ENCODE measurements at regions not wholly inside any gene's neighbourhood (a gene's known extent, or its start where the extent isn't known, plus 50 kb on each side); places are given as distances from the start of the nearest gene placed in this dataset.

DNA sequence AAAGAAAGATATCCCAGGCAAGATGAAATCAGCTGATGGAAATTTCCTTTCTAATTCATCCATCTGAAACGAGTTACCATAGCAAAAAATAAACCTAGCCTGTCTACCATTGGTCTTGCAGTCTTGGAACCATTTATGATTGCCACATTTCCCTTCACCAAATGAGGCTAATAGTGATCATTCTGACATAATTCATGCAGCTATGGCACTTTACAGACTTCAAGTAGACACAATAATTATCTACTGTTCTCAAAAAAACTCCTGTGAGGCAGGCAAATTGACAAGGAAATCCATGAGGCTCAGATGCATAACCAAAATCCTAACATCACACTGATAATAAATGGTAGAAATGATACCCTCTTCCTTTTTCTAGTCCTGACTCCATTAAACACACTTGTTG lies 1669.7 kb upstream of the LRRTM1 start:
- no peaks in the 10 kb centered on the region for H3K36me3 ChIP-seq (ENCODE audit: insufficient read depth, low read length)
- no peaks in the 10 kb centered on the region for H3F3A ChIP-seq (ENCODE audit: insufficient read depth, low read length)
- TF ChIP-seq, protein P1, sequence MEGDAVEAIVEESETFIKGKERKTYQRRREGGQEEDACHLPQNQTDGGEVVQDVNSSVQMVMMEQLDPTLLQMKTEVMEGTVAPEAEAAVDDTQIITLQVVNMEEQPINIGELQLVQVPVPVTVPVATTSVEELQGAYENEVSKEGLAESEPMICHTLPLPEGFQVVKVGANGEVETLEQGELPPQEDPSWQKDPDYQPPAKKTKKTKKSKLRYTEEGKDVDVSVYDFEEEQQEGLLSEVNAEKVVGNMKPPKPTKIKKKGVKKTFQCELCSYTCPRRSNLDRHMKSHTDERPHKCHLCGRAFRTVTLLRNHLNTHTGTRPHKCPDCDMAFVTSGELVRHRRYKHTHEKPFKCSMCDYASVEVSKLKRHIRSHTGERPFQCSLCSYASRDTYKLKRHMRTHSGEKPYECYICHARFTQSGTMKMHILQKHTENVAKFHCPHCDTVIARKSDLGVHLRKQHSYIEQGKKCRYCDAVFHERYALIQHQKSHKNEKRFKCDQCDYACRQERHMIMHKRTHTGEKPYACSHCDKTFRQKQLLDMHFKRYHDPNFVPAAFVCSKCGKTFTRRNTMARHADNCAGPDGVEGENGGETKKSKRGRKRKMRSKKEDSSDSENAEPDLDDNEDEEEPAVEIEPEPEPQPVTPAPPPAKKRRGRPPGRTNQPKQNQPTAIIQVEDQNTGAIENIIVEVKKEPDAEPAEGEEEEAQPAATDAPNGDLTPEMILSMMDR (IDR thresholded peaks at IDR 0.05; ENCODE audit: low read length): no peak
- TF ChIP-seq EZH2 (IDR thresholded peaks at IDR 0.05; ENCODE audit: borderline replicate concordance, low read length): no peak
- H3K79me2 ChIP-seq (ENCODE audit: insufficient read depth, low read length): no peaks in the 10 kb centered on the region
- H3K9me2 ChIP-seq (ENCODE audit: low read depth, low read length): no peaks in the 10 kb centered on the region
- H3K4me3 ChIP-seq (ENCODE audit: low read depth, low read length, poor library complexity, severe bottlenecking): no peak overlapping the region
- H3K27ac ChIP-seq (ENCODE audit: low read depth, low read length, poor library complexity, severe bottlenecking): no peak overlapping the region
- H3K4me1 ChIP-seq (ENCODE audit: insufficient read depth, low read length, severe bottlenecking): no peaks in the 10 kb centered on the region
- no peak overlapping the region for H3K9ac ChIP-seq (ENCODE audit: low read length)
- H4K20me1 ChIP-seq (ENCODE audit: insufficient read depth, low read length): no peaks in the 10 kb centered on the region
- H2AFZ ChIP-seq (ENCODE audit: low read length): no peak overlapping the region
- H3K9me3 ChIP-seq (ENCODE audit: low read length): no peaks in the 10 kb centered on the region
- H3K4me2 ChIP-seq (ENCODE audit: low read length): no peak overlapping the region
- H3K27me3 ChIP-seq (ENCODE audit: insufficient read depth, low read length): no peaks in the 10 kb centered on the region

DNA sequence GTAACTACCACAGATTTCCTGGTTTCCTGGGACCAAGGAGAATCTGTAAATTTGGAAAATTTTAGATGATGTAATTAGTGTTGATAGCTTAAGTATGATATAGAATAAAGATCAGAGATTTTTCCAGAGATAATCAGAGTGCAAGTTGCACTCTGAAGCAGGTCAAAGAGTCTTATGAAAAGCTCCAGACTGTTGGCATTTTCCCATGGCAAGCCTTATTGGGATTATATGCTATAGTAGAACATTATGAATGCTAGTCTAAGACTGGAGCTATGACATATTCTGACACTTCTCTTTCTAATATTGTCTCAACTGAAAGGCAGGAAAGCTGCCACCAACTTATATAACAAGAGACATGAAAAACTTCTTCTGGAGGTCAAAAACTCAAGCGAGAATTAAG lies 1638.3 kb upstream of the LRRTM1 start:
- no peak overlapping the region for H3K4me3 ChIP-seq (ENCODE audit: low read depth, low read length, poor library complexity, severe bottlenecking)
- no peak overlapping the region for H3K27ac ChIP-seq (ENCODE audit: low read depth, low read length, poor library complexity, severe bottlenecking)
- H3K27me3 ChIP-seq (ENCODE audit: insufficient read depth, low read length): no peaks in the 10 kb centered on the region
- H3K36me3 ChIP-seq (ENCODE audit: insufficient read depth, low read length): no peaks in the 10 kb centered on the region
- no peaks in the 10 kb centered on the region for H4K20me1 ChIP-seq (ENCODE audit: insufficient read depth, low read length)
- H3K4me2 ChIP-seq (ENCODE audit: low read length): no peak overlapping the region
- no peaks in the 10 kb centered on the region for H3F3A ChIP-seq (ENCODE audit: insufficient read depth, low read length)
- no peaks in the 10 kb centered on the region for H3K9me3 ChIP-seq (ENCODE audit: low read length)
- TF ChIP-seq, protein P1 (IDR thresholded peaks at IDR 0.05; ENCODE audit: low read length): no peak
- TF ChIP-seq EZH2 (IDR thresholded peaks at IDR 0.05; ENCODE audit: borderline replicate concordance, low read length): no peak
- no peaks in the 10 kb centered on the region for H3K4me1 ChIP-seq (ENCODE audit: insufficient read depth, low read length, severe bottlenecking)
- no peaks in the 10 kb centered on the region for H3K9me2 ChIP-seq (ENCODE audit: low read depth, low read length)
- no peaks in the 10 kb centered on the region for H3K79me2 ChIP-seq (ENCODE audit: insufficient read depth, low read length)
- H3K9ac ChIP-seq (ENCODE audit: low read length): no peak overlapping the region
- H2AFZ ChIP-seq (ENCODE audit: low read length): no peak overlapping the region

DNA sequence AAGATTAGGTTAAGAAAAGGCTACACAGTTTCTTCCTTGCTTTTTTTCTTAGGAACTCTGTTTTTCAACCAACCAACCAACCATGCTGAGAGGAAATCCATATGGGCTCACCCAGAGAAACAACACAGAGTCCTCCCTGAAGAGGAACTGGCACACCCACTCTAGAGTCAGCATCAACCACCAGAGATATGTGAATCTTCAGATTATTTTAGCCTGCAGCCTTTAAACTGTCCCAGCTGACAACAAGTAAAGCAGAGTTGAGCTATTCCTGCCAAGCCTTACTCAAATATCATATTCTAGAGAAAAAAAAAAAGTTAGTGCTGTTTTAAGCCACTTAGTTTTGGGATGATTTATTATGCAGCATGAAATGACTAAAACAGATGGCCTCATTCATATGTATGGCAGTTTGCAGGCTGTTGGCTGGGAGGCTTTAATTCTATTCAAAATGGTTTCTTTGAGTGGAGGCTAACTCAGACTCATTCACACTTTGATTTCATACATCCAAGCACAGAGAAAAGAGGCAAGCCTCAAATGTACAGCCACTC lies 1637.7 kb upstream of the LRRTM1 start:
- Histone ChIP-seq H2AFZ (ENCODE audit: low read length) (no peak overlapping the region), H3F3A (ENCODE audit: insufficient read depth, low read length) (no peaks in the 10 kb centered on the region), H3K9me2 (ENCODE audit: low read depth, low read length) (no peaks in the 10 kb centered on the region), H3K27me3 (ENCODE audit: insufficient read depth, low read length) (no peaks in the 10 kb centered on the region), H3K4me3 (ENCODE audit: low read depth, low read length, poor library complexity, severe bottlenecking) (no peak overlapping the region), H4K20me1 (ENCODE audit: insufficient read depth, low read length) (no peaks in the 10 kb centered on the region), H3K79me2 (ENCODE audit: insufficient read depth, low read length) (no peaks in the 10 kb centered on the region), H3K4me2 (ENCODE audit: low read length) (no peak overlapping the region), H3K36me3 (ENCODE audit: insufficient read depth, low read length) (no peaks in the 10 kb centered on the region), H3K9me3 (ENCODE audit: low read length) (no peaks in the 10 kb centered on the region), H3K4me1 (ENCODE audit: insufficient read depth, low read length, severe bottlenecking) (no peaks in the 10 kb centered on the region), H3K9ac (ENCODE audit: low read length) (no peak overlapping the region), H3K27ac (ENCODE audit: low read depth, low read length, poor library complexity, severe bottlenecking) (no peak overlapping the region)
- no peak for TF ChIP-seq EZH2 (IDR thresholded peaks at IDR 0.05; ENCODE audit: borderline replicate concordance, low read length)
- TF ChIP-seq, protein P1 (IDR thresholded peaks at IDR 0.05; ENCODE audit: low read length): no peak
